SIG-M5 (cell line): ENCODE measurements at regions not wholly inside any gene's neighbourhood (a gene's known extent, or its start where the extent isn't known, plus 50 kb on each side); places are given as distances from the start of the nearest gene placed in this dataset.

Experiments
- DNase-seq: peaks from one replicate; lab custom pipeline; 2025; lab: John Stamatoyannopoulos, UW

DNA sequence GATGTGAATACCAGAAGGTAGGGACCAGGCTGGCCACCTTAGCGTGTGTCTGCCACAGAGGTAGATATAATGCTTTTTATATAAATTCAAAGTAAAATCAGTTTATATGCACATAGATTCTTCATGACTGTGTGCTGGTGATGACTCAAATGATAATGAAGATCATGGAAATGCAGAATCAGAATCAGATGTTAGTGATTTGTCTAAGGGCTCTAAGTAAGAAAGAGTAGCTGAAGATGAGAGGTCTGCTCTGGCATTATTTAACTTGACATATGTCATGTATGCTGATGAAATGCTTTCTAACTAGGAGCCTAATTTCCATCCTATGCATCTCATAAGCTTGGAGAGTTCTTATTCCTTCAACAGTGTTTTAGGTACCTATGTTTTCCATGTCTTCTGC is 50.3 kb upstream of the DPH6 start:
- no peak for DNase-seq

DNA sequence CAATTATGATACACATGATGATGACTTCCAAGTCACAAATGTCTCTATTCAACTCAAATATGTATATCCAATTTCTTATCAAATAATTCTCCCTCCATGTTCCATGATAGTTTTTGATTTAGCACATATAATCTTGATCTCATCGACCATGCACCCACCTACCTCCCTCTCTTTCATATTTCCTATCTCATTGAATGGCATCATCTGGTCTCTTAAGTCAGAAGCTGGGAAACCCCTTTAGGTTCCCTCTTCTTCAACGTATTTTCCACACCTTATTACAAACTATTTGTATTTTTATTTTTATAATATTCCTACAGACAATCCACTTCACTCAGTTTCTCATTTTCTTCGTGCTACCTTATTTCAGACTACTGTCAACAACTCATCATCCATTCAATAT is 56.9 kb upstream of the DPH6 start:
- no peak for DNase-seq

DNA sequence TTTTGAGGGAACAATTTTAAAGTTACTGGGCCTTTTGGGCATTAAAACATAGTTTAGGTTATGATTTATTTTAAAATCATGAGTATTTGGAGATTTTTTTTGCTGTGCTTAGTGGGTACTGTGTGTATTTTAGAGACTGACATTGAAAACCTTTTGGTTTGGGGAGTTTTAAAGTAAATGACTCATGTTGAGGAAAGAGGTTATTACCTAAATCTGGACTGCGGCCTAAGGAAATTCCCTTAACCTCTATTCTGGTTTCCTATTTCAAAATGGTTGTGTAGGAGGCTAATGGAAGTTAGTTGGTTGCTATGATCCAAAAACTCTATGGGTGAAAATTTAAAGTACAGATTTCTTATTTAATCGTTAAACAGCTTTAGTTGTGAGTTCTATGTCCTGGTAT is 57.3 kb upstream of the DPH6 start:
- no peak for DNase-seq

DNA sequence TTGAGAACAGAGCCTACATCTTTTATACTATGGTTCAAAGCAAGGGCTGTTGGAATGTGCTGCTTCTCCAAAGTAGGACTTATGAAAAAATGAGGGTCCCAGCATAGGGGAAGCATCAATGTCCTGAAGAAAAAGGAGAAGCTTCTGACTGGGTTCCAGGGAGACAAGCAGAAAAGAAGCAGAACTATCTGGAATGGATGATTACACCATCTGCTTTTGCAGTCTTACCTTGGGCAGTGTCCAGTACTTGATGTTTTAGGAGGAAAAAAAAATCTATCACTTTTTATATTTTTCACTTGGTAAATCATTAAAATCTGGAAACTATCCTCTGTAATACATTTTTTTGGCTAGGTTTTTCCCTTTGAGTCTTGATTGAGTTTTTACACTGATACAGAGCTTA is 57.9 kb upstream of the DPH6 start:
- DNase-seq: no peak

DNA sequence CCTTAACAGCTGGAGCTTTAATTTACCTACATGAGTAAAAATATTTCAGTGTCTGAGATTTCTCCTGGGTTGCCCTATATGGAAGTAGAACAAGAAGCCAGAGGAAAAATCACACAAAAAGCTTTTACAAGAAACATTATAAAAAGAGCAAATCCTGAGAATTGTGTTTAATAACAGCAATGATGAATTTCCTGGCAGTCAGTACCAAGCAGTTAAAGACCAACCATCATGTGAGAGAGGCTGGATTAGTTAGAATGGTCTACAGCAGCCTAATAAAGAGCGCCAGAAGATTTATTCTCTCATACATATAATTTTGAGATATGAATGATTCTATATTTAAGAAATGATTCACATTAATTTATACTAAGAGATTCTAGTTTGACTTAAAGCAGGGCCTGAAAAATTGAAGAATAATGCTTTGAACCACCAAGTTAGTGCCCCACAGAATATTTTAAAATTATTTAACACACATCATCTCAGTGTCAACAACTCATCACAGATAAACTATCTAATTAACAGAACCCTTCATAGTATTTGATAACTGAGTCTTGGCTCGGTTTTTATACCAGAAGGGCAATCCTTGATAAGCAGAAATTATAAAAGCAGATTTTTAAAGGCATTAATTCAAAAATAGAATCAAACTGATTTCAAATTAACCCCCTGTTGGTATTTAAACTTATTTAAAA is 59.9 kb upstream of the DPH6 start:
- no peak for DNase-seq

DNA sequence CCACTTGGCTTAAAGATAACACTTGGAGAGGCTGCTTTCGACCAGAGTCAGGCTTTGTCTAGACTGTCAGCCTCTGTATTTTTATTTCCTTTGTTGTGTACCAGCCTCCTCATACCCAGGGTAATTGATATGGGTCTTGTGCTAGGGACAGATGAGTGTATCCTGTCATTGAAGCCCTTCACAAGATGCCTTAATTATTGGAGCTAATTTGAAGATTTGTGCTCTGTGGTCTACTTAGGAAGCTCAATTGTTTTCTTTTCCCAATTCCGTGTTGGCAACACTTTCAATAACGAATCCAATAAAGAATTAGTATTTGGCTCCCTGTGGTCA is 60.5 kb upstream of the DPH6 start:
- no peak for DNase-seq

DNA sequence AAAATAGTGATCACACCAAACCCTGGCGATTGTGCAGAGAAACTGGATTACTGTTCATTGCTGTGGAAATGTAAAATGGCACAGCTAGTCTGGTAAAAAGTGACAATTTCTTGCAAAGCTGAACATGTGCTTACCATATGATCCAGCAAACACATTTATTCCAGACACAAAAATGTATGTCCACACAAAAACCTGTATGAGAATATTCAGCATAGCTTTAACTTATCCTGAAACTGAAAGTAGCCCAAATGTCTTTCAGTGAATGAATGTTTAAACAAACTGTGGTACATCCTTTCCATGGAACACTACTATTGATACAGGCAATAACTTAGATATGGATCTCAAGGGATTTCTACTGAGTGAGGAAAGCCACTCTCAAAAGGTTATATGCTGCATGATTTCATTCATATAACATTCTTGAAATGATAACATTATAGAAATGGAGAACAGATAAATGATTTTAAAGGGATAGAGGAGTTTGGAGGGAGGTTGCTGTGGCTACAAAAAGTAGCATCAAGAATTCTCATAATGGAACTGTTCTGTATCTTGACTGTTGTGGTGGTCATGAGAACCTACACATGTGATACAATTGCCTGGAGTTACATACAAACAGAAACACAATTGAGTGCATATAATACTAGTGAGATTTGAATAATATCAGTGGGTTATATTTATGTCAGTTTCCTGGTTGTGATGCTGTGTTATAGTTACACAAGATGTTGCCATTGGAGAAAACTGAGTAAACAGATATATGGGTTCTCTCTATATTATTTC is 70.7 kb upstream of the DPH6 start:
- DNase-seq: no peak

DNA sequence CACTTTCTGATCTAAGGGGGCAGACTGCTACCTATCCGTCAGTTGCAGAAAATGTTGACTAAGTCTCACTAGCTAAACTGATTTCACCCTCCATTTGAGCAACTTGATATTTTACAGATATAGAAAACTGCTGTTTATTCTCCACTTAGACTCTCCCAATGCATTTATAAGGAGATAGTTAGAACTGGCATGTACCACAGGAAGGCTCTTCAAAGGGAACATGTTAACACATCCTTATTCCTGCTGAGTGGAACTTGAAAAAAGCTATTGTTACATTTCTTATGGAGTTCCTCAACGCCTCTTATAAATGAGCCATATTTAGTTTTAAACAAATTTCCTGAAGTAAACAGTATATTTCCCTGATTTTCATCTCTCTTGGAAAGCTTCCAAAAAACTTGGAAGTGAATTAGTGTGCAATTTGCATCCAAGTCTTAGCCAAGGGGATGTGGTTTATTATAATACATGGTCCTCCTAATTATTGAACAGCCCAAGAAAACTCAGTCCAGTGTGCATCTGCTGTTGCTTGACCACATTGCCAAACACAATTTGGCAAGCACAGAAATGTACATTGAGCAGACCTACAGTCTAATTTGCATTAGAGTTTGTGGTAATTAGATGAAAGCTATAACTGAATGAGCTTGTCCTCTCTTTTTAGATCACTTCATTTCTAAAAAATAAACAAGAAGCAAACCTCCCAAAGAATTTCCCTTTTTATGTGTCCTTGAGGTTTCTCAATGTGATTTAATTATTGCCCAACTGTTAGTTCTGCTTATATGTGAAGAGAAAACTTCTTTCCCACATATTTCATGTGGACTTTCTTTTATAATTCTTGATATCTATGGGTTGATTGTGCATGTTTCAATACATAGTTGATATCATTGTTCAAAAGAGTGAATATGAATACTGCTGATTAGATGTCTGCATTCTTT is 72.6 kb upstream of the DPH6 start:
- DNase-seq: no peak

DNA sequence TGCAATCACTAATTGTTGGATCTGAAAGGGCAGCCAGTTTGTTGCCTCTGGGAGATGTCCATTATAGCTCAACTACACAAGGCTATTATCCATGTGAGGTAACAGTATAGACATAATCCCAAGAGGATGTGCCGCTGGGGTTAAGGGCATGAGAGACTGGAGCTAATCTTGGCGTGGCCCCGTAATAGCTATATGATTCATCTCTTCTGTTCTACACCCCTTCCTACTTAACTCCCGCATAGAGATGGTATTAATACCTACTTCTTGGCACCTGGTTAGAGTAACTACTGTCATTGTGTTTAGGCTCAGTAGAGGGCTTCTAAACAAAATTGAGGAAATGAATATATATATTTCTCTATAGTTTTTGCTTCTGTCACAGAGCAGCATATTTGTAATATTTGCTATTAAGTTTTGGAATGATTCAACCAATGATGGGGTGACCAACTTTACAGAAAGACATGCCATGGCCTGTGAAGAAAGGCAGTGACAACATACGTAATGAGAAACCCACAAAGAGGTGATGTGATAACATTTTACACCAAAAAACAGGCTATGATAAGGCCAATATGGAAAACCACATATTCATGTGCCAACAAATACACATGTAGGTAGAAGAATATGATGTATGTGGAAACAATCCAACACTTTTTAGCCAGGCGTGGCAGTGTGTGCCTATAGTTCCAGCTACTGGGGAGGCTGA is 76.8 kb upstream of the DPH6 start:
- DNase-seq: no peak

DNA sequence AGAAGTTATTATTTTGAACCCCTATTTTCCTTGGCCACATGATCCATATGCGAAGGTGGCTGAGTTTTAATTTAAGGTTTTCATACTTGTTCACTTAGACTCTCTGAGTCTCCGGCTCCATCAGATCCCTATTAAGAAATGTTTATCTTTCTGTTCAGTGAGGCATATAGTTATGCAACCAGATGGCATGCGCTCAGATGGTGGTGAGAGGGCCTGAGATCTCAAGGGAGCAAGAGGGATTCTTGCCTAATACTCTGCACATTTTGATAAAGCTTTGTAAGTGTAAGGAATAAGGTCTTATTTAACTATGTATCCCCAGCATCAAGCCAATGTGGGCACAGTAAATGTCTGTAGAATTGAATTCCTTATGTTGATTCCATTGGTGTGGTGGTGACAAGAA is 78.9 kb upstream of the DPH6 start:
- DNase-seq: no peak

DNA sequence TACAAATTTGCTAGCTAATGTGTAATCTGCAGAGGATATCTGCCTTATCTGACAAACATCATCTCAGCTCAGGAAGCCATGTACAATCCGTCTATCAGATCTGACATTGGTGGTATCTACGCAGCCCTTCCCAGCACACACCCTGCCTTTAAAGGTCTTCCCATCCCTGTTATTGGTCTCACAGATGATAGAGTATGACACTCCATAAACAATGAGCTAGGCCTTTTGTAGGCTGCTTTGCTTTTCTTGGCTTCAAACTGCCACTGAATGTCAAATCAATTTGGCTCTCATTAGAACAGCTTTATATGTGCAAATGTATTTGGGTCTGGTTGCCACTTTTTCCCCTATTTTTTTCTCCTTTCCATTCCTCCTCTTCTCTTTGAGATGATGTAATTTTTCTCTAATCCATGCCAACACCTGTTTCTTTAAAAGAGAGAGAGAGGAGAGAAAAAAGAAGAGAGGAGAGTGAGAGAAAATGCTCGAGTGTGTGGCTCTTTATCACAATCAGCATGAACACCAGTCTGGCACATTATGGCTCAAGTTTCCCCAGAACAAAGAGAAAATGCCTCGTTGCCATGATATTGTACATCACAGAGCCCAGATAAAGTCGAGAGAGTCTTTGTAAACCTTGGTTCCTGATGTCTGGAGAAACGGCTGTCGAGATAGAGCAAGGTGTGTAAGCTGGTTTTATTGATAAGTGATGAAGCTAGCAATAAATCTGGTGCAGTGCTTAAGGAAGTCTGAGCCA is 80.8 kb upstream of the DPH6 start:
- no peak for DNase-seq

DNA sequence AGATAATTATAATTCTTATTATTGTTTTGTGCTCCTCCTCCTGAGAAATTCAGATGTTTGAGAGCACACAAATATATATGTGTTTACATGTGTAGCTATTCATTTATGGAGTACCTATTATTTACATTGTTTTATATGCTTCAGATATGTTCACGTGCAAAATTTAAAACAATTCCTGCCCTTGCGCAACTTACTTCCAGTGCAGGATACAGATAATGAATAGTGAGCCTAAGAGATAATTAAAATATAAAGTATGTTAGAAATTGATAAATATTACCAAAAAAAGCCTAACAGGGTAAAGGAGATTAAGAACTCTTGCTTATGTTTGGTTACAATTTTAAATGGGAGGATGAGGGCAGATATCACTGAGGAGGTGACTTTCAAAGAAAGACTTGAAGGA is 81.7 kb upstream of the DPH6 start:
- DNase-seq: no peak

DNA sequence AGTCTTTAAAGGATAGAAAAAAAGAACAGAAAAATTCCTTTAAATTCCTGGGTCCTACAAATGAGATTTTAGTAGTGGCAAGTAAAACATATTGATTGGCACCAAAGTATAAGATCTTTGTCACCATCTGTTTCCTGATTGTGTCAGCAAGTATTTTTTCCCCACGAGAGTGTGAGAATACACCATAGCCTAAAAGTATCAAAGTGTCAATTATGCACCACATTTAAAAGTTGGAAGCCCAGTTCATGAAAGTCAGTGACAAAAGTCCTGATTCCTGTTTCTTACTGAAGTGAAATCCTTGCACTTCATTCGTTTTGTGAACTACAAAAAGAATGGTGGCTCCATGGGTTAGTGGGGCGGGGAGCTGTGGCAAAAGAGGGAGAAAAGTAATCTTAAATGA is 83.8 kb upstream of the DPH6 start:
- DNase-seq: no peak

DNA sequence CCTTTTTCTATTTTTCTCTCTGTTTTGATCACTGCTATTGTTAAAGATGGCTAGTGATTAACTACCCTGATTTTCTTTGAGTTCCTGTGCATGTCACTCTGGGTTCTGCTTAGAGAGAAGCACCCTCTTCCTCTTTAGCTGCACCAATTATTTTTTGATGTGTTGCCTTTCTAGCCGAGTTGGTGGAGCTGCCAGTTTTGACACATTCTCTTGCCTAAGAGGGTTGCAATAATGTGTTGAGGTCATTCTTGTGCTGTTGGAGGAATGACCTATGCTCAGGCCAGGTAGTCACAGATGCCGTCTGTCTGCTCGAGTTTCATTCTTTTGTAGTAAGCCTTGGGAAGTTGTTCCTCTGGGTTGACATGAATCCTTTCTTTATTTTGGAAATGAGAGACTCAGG is 84.6 kb upstream of the DPH6 start:
- DNase-seq: no peak

DNA sequence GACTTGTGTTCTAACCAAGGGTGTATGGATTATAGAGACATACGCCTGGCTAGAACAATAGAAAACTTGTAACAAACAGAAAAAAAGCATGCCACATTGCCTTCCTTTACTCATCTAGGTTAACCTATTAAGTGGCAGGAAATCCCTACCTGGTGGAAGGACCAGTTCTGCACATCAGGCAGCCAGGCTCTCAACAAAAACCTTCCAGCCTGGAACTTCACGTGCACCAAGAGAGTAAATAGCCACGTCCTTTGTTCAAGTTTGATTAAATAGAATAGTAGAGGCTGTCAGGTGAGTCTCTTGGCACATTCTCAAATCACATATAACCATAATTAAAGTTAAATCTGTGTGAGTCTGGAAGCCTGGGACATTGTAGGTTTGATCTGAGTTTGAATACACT is 85.0 kb upstream of the DPH6 start:
- DNase-seq: no peak

DNA sequence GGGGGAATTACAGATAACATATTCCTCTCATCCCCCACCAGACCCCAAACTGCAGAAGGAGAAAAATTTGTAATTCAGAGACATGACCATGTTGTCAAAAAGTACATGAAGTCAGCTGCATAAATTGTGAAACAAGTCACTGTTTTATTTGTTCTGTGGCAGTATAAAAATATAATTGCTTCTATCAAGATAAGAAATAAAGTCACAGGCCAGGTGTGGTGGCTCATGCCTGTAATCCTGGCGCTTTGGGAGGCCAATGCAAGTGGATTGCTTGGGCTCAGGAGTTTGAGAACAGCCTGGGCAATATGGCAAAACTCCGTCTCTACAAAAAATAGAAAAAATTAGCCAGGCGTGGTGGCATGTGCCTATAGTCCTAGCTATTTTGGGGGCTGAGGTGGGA is 87.7 kb upstream of the DPH6 start:
- no peak for DNase-seq

DNA sequence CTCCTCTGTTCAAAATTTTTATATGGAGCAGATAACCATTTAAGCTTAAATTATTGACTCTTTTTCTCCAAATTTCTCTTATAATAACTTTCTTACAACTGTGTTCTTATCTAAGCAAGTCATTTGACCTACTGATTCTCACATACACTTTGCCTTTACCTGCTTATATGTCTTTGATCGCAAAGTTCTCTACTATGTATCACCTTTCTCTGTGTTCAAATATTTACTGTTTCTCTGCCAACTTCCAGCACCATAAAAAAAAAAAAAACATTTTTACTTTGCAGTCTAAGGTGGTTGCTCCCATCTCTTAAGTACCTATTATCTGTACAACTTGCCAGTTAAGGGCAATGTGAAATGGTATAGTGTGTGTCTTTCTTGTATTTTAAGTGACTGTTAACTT is 100.8 kb upstream of the DPH6 start:
- DNase-seq: no peak

DNA sequence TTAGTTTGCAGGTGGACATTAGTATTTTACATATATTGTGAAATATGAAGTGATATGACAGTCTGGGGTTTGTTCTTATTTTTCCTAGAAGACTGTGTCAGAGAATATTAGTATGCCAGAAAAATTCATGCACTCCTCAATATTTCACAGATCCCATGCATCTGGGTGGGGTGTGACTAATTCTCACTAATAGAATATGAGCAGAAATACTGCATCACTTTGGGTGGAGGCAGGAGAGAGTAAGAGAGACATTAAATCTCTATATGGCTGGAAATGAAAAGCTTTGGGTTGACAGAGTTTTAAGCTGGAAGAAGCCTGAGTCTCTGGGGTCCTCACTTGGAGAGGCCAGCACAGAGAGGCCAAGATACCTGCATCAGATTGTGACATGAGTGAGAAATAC is 101.3 kb upstream of the DPH6 start:
- DNase-seq: no peak

DNA sequence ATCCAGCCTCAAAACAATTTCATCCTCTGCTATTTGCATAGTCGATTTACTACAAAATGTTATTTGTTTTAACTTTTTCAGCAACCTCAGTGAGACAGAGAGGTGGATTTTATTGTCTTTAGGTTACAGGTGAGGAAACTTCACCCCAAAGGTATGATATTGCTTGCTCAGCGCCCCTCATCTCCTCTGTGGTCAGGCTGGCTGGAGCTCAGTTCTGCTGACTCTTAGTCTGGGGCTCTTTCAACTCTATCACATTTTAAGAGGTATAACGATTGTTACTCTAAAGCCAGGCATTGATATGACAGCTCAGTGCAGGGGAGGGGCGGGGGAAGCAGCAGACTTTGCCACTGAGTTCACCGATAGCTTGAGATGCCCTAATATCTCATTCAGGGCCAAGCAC is 103.0 kb upstream of the DPH6 start:
- DNase-seq: no peak

DNA sequence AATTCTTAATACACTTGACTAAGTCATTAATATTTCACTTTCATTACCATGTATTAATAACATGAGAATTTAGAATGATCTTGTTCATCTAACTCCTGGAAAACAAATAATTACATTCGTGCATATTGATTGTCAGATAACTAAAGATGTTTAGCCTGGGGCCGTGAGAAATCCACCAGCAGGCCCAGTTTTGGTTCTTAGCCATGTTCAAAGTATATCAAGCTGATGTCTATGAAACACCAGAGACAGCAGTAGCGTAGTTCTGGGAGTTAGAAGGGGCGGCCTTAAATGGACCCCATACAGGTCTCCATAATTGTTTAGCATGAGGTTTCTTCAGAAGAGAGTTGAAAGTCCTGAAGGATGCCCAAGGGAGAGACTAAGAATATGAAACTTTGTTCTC is 103.6 kb upstream of the DPH6 start:
- no peak for DNase-seq

DNA sequence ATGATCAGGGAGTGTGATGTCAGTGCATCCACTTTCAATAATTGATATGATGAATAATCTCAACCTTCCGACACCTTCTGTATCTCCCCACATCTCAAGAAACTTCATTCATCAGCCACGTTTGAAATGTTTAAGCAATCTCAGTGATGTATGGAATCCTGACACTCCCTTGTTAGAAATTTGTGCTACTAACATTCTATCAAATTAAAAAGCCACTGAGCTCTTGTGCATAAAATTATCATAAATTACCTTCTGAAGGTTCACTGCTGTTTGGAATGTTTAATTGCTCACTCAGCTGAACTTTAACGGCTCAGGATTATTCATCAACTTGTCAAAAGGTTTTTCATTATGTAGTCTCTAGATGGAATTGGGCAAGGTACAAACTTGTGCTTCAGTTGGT is 108.4 kb upstream of the DPH6 start:
- DNase-seq: no peak
